HEK293 (cell line): ENCODE measurements at regions not wholly inside any gene's neighbourhood (a gene's known extent, or its start where the extent isn't known, plus 50 kb on each side); places are given as distances from the start of the nearest gene placed in this dataset.

Experiments
- CTCF ChIA-PET: fragments of 350-600 bp; formaldehyde crosslinking; extraction: SDS; loops from one replicate; lab custom pipeline; 2021; ENCODE audit warnings: antibody characterized with exemption; lab: Yijun Ruan, JAX
- POLR2A ChIA-PET: fragments of 300-600 bp; formaldehyde crosslinking; extraction: SDS; loops from one replicate; lab custom pipeline; 2020; ENCODE audit warnings: antibody characterized with exemption, inconsistent platforms; lab: Yijun Ruan, JAX
- H3K27ac ChIP-seq: fragments of 200-500 bp; sonication (Bioruptor generic); 2 replicates; pipeline ENCODE4 v1.5.1; 2014; ENCODE audit warnings: low read depth, low read length, control low read depth, inconsistent platforms; ENCODE audit errors: extremely low read depth
- H3K36me3 ChIP-seq, 2 experiments: fragments of 200-500 bp in 1 of 2; sonication (Bioruptor generic) in 1 of 2; 1 replicate in 1 of 2; 2 replicates in 1 of 2; pipeline ENCODE4 v1.5.1; 2014 to 2017; ENCODE audit warnings: inconsistent platforms in 2 of 2, low read length in 2 of 2; ENCODE audit not compliant: control insufficient read depth in 2 of 2, insufficient read depth in 1 of 2
- H3K4me1 ChIP-seq: fragments of 200-500 bp; sonication (Bioruptor generic); 2 replicates; pipeline ENCODE4 v1.5.1; 2014; ENCODE audit warnings: mild to moderate bottlenecking, low read length, inconsistent platforms; ENCODE audit not compliant: control insufficient read depth, insufficient read depth
- H3K4me3 ChIP-seq: 2 replicates; pipeline ENCODE4 v1.5.1; 2011; ENCODE audit warnings: low read depth, mild to moderate bottlenecking, control low read depth, low read length, moderate library complexity
- H3K9me3 ChIP-seq: fragments of 200-500 bp; sonication (Bioruptor generic); 2 replicates; pipeline ENCODE4 v1.5.1; 2014; ENCODE audit warnings: low read depth, low read length, inconsistent platforms; ENCODE audit not compliant: control insufficient read depth, insufficient read depth
- HOXC10 ChIP-seq: sonication (generic); formaldehyde crosslinking; IDR thresholded peaks from 2 replicates; pipeline ENCODE4 v1.8.1; 2023; ENCODE audit warnings: mild to moderate bottlenecking, missing genetic modification reagents
- KLF1 ChIP-seq: fragments of 450-650 bp; formaldehyde crosslinking; IDR thresholded peaks from 2 replicates; pipeline ENCODE4 v1.5.1; 2016; ENCODE audit warnings: missing biosample characterization, missing genetic modification characterization
- PRDM1 ChIP-seq: fragments of 450-650 bp; formaldehyde crosslinking; IDR thresholded peaks from 2 replicates; pipeline ENCODE4; 2016; ENCODE audit warnings: missing biosample characterization, missing genetic modification characterization
- SCRT2 ChIP-seq: fragments of 450-650 bp; formaldehyde crosslinking; IDR thresholded peaks from 2 replicates; pipeline ENCODE4 v1.5.1; 2016; ENCODE audit warnings: missing biosample characterization, missing genetic modification characterization
- ZBTB21 ChIP-seq: fragments of 450-650 bp; formaldehyde crosslinking; IDR thresholded peaks from 2 replicates; pipeline ENCODE4 v1.5.1; 2017; ENCODE audit warnings: missing biosample characterization, missing genetic modification characterization
- ZFHX2 ChIP-seq: fragments of 450-650 bp; formaldehyde crosslinking; conservative IDR thresholded peaks from 2 replicates; pipeline ENCODE4 v1.5.1; 2016; ENCODE audit warnings: missing biosample characterization, missing genetic modification characterization
- ZFP69B ChIP-seq: fragments of 450-650 bp; formaldehyde crosslinking; IDR thresholded peaks from 2 replicates; pipeline ENCODE4 v1.5.1; 2016; ENCODE audit warnings: missing biosample characterization, missing genetic modification characterization
- ZIC2 ChIP-seq: fragments of 450-650 bp; formaldehyde crosslinking; IDR thresholded peaks from 2 replicates; pipeline ENCODE4 v1.5.1; 2016; ENCODE audit warnings: missing biosample characterization, missing genetic modification characterization
- ZNF112 ChIP-seq: fragments of 450-650 bp; formaldehyde crosslinking; IDR thresholded peaks from 2 replicates; pipeline ENCODE4 v1.5.0; 2017; ENCODE audit warnings: missing biosample characterization, missing genetic modification characterization
- ZNF140 ChIP-seq: fragments of 450-650 bp; formaldehyde crosslinking; IDR thresholded peaks from 2 replicates; pipeline ENCODE4 v1.5.1; 2016; ENCODE audit warnings: missing biosample characterization, missing genetic modification characterization
- ZNF146 ChIP-seq: fragments of 450-650 bp; formaldehyde crosslinking; IDR thresholded peaks from 2 replicates; pipeline ENCODE4 v1.5.1; 2016; ENCODE audit warnings: missing biosample characterization, missing genetic modification characterization
- ZNF2 ChIP-seq: fragments of 450-650 bp; formaldehyde crosslinking; IDR thresholded peaks from 2 replicates; pipeline ENCODE4 v1.5.1; 2016; ENCODE audit warnings: missing biosample characterization, missing genetic modification characterization
- ZNF324 ChIP-seq: fragments of 450-650 bp; formaldehyde crosslinking; IDR thresholded peaks from 2 replicates; pipeline ENCODE4 v1.5.1; 2016; ENCODE audit warnings: missing biosample characterization, missing genetic modification characterization
- ZNF335 ChIP-seq: fragments of 450-650 bp; formaldehyde crosslinking; conservative IDR thresholded peaks from 2 replicates; pipeline ENCODE4 v1.5.1; 2016; ENCODE audit warnings: missing biosample characterization, missing genetic modification characterization
- ZNF426 ChIP-seq: fragments of 450-650 bp; formaldehyde crosslinking; IDR thresholded peaks from 2 replicates; pipeline ENCODE4 v1.5.1; 2017; ENCODE audit warnings: missing biosample characterization, missing genetic modification characterization, mild to moderate bottlenecking, inconsistent platforms, moderate library complexity
- ZNF529 ChIP-seq: fragments of 450-650 bp; formaldehyde crosslinking; IDR thresholded peaks from 2 replicates; pipeline ENCODE4 v1.5.1; 2017; ENCODE audit warnings: missing genetic modification characterization, missing biosample characterization; ENCODE audit not compliant: insufficient replicate concordance
- ZNF626 ChIP-seq: fragments of 450-650 bp; sonication (Bioruptor Pico); formaldehyde crosslinking; IDR thresholded peaks from 2 replicates; pipeline ENCODE4 v1.5.1; 2018; ENCODE audit warnings: missing biosample characterization, missing genetic modification characterization, inconsistent platforms
- ZNF654 ChIP-seq: fragments of 450-650 bp; formaldehyde crosslinking; IDR thresholded peaks from 2 replicates; pipeline ENCODE4 v1.5.1; 2016; ENCODE audit warnings: low read depth, missing biosample characterization, missing genetic modification characterization
- ZNF707 ChIP-seq: fragments of 450-650 bp; formaldehyde crosslinking; IDR thresholded peaks from 2 replicates; pipeline ENCODE4 v1.5.1; 2016; ENCODE audit warnings: missing biosample characterization, missing genetic modification characterization
- ZSCAN23 ChIP-seq: fragments of 450-650 bp; formaldehyde crosslinking; IDR thresholded peaks from 2 replicates; pipeline ENCODE4 v1.5.1; 2016; ENCODE audit warnings: missing biosample characterization, missing genetic modification characterization
- TF ChIP-seq, protein P1 (sequence below): fragments of 450-650 bp; formaldehyde crosslinking; IDR thresholded peaks from 2 replicates; pipeline ENCODE4 v1.5.1; 2016; ENCODE audit warnings: missing biosample characterization, missing genetic modification characterization
- TF ChIP-seq, protein P2 (sequence below): fragments of 450-650 bp; formaldehyde crosslinking; IDR thresholded peaks from 2 replicates; pipeline ENCODE4 v1.5.1; 2016; ENCODE audit warnings: missing biosample characterization, missing genetic modification characterization
- TF ChIP-seq, protein P3 (sequence below): fragments of 450-650 bp; formaldehyde crosslinking; IDR thresholded peaks from 2 replicates; pipeline ENCODE4 v1.5.1; 2016; ENCODE audit warnings: missing biosample characterization, missing genetic modification characterization, borderline replicate concordance
- TF ChIP-seq, protein P4 (sequence below): fragments of 450-650 bp; formaldehyde crosslinking; IDR thresholded peaks from 2 replicates; pipeline ENCODE4 v1.5.1; 2016; ENCODE audit warnings: missing biosample characterization, missing genetic modification characterization

DNA sequence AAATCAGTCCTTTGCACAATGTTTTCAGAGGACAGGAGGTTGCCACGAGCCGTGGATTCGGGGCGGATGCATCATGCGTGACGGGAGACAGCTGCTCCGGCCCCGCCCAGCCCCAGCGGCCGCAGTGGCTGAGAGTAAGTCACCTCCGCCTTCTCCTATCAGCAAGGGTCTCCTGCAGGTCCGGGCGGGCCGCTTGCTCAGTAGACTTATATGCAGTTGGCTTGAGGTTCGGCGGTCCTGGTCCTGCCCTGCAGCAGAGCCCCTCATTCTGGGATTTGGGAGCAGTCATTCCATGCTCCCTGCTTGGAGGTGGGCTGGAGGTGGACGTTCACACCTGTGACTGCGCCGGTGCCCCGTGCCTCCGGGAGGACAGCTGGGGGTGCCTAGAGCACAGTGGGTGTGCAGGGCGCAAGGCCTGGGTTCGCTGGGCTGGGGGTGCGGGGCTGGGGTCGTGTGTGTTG lies 86.3 kb upstream of the ADRA2C start:
- H3K4me3 ChIP-seq, result no peak overlapping the region
- H3K27ac ChIP-seq, result no peak overlapping the region
- ChIA-PET CTCF (no interaction called here), POLR2A (no interaction called here)
- no peaks in the 10 kb centered on the region for H3K9me3 ChIP-seq
- H3K36me3 ChIP-seq, result no peaks in the 10 kb centered on the region
- TF ChIP-seq ZNF324 (tag by site-specific recombination) (no peak), SCRT2 (tag by site-specific recombination) (no peak), ZFP69B (tag by site-specific recombination) (no peak), ZIC2 (tag by site-specific recombination) (no peak), ZNF146 (tag by site-specific recombination) (no peak), ZFHX2 (tag by site-specific recombination) (no peak), ZNF112 (tag by site-specific recombination) (no peak), ZNF426 (tag by site-specific recombination) (no peak), ZNF626 (no peak), HOXC10 (no peak), ZNF529 (tag by site-specific recombination) (no peak), ZNF654 (no peak), ZNF2 (tag by site-specific recombination) (no peak), KLF1 (no peak), ZNF707 (tag by site-specific recombination) (no peak), ZBTB21 (no peak)
- TF ChIP-seq, protein P1, sequence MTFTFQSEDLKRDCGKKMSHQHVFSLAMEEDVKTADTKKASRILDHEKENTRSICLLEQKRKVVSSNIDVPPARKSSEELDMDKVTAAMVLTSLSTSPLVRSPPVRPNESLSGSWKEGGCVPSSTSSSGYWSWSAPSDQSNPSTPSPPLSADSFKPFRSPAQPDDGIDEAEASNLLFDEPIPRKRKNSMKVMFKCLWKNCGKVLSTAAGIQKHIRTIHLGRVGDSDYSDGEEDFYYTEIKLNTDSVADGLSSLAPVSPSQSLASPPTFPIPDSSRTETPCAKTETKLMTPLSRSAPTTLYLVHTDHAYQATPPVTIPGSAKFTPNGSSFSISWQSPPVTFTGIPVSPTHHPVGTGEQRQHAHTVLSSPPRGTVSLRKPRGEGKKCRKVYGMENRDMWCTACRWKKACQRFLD (tag by site-specific recombination), result no peak
- TF ChIP-seq, protein P2, sequence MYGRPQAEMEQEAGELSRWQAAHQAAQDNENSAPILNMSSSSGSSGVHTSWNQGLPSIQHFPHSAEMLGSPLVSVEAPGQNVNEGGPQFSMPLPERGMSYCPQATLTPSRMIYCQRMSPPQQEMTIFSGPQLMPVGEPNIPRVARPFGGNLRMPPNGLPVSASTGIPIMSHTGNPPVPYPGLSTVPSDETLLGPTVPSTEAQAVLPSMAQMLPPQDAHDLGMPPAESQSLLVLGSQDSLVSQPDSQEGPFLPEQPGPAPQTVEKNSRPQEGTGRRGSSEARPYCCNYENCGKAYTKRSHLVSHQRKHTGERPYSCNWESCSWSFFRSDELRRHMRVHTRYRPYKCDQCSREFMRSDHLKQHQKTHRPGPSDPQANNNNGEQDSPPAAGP (tag by site-specific recombination), result no peak
- TF ChIP-seq, protein P3, sequence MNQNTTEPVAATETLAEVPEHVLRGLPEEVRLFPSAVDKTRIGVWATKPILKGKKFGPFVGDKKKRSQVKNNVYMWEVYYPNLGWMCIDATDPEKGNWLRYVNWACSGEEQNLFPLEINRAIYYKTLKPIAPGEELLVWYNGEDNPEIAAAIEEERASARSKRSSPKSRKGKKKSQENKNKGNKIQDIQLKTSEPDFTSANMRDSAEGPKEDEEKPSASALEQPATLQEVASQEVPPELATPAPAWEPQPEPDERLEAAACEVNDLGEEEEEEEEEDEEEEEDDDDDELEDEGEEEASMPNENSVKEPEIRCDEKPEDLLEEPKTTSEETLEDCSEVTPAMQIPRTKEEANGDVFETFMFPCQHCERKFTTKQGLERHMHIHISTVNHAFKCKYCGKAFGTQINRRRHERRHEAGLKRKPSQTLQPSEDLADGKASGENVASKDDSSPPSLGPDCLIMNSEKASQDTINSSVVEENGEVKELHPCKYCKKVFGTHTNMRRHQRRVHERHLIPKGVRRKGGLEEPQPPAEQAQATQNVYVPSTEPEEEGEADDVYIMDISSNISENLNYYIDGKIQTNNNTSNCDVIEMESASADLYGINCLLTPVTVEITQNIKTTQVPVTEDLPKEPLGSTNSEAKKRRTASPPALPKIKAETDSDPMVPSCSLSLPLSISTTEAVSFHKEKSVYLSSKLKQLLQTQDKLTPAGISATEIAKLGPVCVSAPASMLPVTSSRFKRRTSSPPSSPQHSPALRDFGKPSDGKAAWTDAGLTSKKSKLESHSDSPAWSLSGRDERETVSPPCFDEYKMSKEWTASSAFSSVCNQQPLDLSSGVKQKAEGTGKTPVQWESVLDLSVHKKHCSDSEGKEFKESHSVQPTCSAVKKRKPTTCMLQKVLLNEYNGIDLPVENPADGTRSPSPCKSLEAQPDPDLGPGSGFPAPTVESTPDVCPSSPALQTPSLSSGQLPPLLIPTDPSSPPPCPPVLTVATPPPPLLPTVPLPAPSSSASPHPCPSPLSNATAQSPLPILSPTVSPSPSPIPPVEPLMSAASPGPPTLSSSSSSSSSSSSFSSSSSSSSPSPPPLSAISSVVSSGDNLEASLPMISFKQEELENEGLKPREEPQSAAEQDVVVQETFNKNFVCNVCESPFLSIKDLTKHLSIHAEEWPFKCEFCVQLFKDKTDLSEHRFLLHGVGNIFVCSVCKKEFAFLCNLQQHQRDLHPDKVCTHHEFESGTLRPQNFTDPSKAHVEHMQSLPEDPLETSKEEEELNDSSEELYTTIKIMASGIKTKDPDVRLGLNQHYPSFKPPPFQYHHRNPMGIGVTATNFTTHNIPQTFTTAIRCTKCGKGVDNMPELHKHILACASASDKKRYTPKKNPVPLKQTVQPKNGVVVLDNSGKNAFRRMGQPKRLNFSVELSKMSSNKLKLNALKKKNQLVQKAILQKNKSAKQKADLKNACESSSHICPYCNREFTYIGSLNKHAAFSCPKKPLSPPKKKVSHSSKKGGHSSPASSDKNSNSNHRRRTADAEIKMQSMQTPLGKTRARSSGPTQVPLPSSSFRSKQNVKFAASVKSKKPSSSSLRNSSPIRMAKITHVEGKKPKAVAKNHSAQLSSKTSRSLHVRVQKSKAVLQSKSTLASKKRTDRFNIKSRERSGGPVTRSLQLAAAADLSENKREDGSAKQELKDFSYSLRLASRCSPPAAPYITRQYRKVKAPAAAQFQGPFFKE, result no peak
- H3K4me1 ChIP-seq, result no peaks in the 10 kb centered on the region

DNA sequence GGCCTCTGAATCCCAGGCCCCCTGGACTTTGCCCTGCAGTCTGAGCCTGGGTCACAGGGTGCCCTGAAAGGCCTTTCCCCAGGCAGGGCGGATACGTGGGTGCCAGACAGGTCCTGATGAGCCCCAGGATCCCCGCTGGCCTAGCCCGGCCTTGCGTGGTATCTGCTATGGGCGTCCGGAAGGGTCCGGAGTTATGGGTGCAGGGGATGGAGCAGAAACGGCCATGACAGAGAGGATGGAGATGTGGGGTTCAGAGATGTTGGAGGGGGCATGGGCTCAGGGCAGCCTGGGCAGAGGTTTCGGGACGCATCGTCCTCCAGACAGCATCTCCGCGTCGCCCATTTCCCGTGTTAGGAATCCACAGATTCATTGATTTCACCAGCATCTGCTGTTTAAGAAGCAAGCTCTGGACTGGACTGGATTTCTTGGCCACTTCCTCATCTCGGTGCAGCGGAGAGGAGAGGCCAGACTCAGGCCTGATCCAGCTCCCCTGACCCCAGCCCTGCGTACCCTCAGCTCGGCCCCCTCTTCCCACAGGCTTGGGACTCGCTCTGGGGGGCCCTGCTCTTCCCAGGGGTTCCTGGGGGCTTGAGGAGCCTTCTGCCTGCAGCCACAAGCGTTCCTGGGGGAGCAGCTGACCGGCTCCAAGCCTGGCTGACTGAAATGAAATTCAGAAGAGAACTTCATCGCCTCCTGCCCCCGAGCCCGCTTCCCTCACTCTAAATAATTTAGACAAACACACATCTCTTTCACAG lies 86.9 kb upstream of the ADRA2C start:
- no peaks in the 10 kb centered on the region for H3K36me3 ChIP-seq
- no peaks in the 10 kb centered on the region for H3K9me3 ChIP-seq
- H3K4me3 ChIP-seq, result no peak overlapping the region
- CTCF ChIA-PET, result no interaction called here
- TF ChIP-seq ZSCAN23 (tag by site-specific recombination), result no peak
- TF ChIP-seq ZNF140, result no peak
- TF ChIP-seq, protein P4, sequence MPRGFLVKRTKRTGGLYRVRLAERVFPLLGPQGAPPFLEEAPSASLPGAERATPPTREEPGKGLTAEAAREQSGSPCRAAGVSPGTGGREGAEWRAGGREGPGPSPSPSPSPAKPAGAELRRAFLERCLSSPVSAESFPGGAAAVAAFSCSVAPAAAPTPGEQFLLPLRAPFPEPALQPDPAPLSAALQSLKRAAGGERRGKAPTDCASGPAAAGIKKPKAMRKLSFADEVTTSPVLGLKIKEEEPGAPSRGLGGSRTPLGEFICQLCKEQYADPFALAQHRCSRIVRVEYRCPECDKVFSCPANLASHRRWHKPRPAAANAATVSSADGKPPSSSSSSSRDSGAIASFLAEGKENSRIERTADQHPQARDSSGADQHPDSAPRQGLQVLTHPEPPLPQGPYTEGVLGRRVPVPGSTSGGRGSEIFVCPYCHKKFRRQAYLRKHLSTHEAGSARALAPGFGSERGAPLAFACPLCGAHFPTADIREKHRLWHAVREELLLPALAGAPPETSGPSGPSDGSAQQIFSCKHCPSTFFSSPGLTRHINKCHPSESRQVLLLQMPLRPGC (tag by site-specific recombination), result no peak
- no peak for TF ChIP-seq ZFHX2 (tag by site-specific recombination)
- no peak for TF ChIP-seq ZNF335 (tag by site-specific recombination)
- TF ChIP-seq ZNF529 (tag by site-specific recombination), result no peak
- no peak for TF ChIP-seq PRDM1 (tag by site-specific recombination)
- H3K4me1 ChIP-seq, result no peaks in the 10 kb centered on the region
- POLR2A ChIA-PET, result no interaction called here
- no peak overlapping the region for H3K27ac ChIP-seq
